Aorta (tissue), 5 donors: ENCODE measurements at regions not wholly inside any gene's neighbourhood (a gene's known extent, or its start where the extent isn't known, plus 50 kb on each side); places are given as distances from the start of the nearest gene placed in this dataset.
"Not testable (repeated sequence)": the region's sequence is repeated elsewhere in the genome, so short reads cannot be mapped to it uniquely, and the experiment has no call there.

Source experiments
- ATAC-seq: fragments of 200-7000 bp; cut with Tn5 transposase; one replicate; pipeline ENCODE4 v1.9.1; 2022; ENCODE audit warnings: moderate library complexity; ENCODE audit not compliant: low FRiP score
- DNase-seq, 2 donors: peaks; one replicate each; pipeline ENCODE4 v3.0.0-alpha.2; 2020
- H3K27ac ChIP-seq, 2 donors: one replicate each; pipeline ENCODE4 v1.5.1; 2013; ENCODE audit warnings: low read length in 2 of 2, mild to moderate bottlenecking in 2 of 2, moderate library complexity in 2 of 2, control low read depth in 1 of 2, inconsistent platforms in 1 of 2, low read depth in 1 of 2
- H3K27me3 ChIP-seq, 2 donors: one replicate each; pipeline ENCODE4 v1.6.1; 2013; ENCODE audit warnings: control low read depth in 1 of 2, low read length in 1 of 2, mild to moderate bottlenecking in 1 of 2, moderate library complexity in 1 of 2; ENCODE audit not compliant: insufficient read depth in 2 of 2, control insufficient read depth in 1 of 2
- H3K36me3 ChIP-seq, 2 donors: one replicate each; pipeline ENCODE4 v1.6.1; 2013; ENCODE audit warnings: control low read depth in 1 of 2, low read length in 1 of 2, mild to moderate bottlenecking in 1 of 2; ENCODE audit not compliant: insufficient read depth in 2 of 2, control insufficient read depth in 1 of 2
- H3K4me1 ChIP-seq, 2 donors: one replicate each; pipeline ENCODE4 v1.6.1; 2013; ENCODE audit warnings: low read length in 2 of 2, control low read depth in 1 of 2, mild to moderate bottlenecking in 1 of 2, moderate library complexity in 1 of 2; ENCODE audit not compliant: insufficient read depth in 2 of 2, control insufficient read depth in 1 of 2
- H3K4me3 ChIP-seq, 2 donors: one replicate each; pipeline ENCODE4 v1.5.1; 2013; ENCODE audit warnings: low read length in 2 of 2, control low read depth in 1 of 2, mild to moderate bottlenecking in 1 of 2
- H3K9me3 ChIP-seq: one replicate; pipeline ENCODE4 v1.6.1; 2013; ENCODE audit warnings: mild to moderate bottlenecking, low read length; ENCODE audit not compliant: control insufficient read depth
- WGBS, 2 donors: extraction: QIAGEN DNeasy Blood & Tissue Kit; methylation state at CpG; one replicate each; pipeline ENCODE4 v1.1.7; 2013; 5-methylcytosine and 5-hydroxymethylcytosine counted together
- intact Hi-C, 2 donors: fragments of 100-400 bp; cut with DNase I; formaldehyde crosslinking; loops; one replicate each; pipeline versions ENCODE4 v1.14.2 to v1.15.0; 2022
- donor health status: healthy with polysubstance abuse.
- donor health status: Bipolar disorder and iron deficiency.
- donor health status: DM: no; HTN: no; CAD: no.
- donor health status: DM: no; HTN: no; CAD: no.
- donor health status: DM: yes; HTN: yes; CAD: no.

DNA sequence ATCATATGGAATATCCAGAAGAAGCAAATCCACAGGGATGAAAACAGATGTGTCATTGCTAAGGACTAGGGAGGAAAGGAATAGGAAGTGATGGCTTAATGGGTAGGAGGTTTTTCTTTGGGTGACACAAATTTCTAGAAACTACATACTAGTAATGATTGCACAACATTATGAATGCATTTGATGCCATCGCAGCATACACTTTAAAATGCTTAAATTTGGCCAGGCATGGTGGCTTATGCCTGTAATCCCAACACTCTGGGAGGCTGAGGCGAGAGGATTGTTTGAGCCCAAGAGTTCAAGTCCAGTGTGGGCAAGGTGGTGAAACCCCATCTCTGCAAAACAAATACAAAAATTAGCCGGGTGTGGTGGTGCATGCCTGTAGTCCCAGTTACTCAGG is 1370.8 kb downstream of the AACS start:
- Histone ChIP-seq H3K27me3 (no peaks in the 10 kb centered on the region), H3K4me3 (no peak overlapping the region), H3K27ac (no peak overlapping the region), H3K4me1 (no peaks in the 10 kb centered on the region), H3K36me3 (no peaks in the 10 kb centered on the region), H3K9me3 (no peaks in the 10 kb centered on the region)
- 92 to 93% methylated on average over 3 of the region's 3 CpGs for WGBS, 2 donors
- no peak for DNase-seq
- no peak for ATAC-seq
- intact Hi-C loops: no loop called here

DNA sequence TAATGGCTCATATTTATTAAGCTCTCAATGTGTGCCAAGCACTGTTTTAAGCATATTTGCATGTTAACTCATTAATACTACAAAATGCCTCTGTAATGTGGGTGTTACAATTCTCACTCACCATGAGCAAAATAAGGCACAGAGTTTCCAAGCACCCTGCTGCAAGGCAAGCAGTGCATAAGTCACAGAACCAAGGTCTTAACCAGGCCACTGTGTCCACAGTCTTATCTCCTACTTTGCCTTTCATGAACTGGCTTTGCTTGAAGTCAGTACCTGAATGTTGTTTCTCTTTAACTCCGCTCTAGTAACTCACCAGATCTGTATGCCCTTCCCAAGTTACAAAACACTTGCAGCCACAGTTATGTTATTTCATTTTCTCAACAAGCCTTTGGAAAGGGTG is 1372.7 kb downstream of the AACS start:
- intact Hi-C loops: no loop called here
- Histone ChIP-seq H3K4me3 (no peak overlapping the region), H3K27me3 (no peaks in the 10 kb centered on the region), H3K4me1 (no peaks in the 10 kb centered on the region), H3K27ac (no peak overlapping the region), H3K9me3 (no peaks in the 10 kb centered on the region), H3K36me3 (no peaks in the 10 kb centered on the region)
- ATAC-seq: no peak
- no peak for DNase-seq
- WGBS, 2 donors: 93 to 95% methylated on average over 1 of the region's 1 CpG

DNA sequence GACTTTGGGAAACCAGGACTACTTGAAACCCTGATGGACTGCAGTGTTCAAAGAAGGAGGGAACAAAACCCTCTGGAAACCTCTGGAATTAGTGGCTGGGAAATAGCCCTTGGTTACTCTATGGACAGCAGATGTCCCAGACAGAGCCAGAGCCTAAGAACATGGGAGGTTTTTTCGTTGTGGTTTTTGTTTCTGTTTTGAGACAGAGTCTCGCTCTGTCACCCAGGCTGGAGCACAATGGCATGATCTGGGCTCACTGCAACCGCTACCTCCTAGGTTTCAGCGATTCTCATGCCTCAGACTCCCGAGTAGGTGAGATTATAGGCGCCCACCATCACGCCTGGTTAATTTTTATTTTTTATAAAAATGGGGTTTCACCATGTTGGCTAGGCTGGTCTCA is 1378.7 kb downstream of the AACS start:
- Histone ChIP-seq H3K4me1 (no peaks in the 10 kb centered on the region), H3K9me3 (peaks cover 3% of the 10 kb centered on the region), H3K27me3 (no peaks in the 10 kb centered on the region), H3K4me3 (no peak overlapping the region), H3K27ac (no peak overlapping the region), H3K36me3 (no peaks in the 10 kb centered on the region)
- intact Hi-C loops: no loop called here
- WGBS, 2 donors: 92 to 97% methylated on average over 7 of the region's 7 CpGs
- ATAC-seq (no peak), DNase-seq (no peak)

DNA sequence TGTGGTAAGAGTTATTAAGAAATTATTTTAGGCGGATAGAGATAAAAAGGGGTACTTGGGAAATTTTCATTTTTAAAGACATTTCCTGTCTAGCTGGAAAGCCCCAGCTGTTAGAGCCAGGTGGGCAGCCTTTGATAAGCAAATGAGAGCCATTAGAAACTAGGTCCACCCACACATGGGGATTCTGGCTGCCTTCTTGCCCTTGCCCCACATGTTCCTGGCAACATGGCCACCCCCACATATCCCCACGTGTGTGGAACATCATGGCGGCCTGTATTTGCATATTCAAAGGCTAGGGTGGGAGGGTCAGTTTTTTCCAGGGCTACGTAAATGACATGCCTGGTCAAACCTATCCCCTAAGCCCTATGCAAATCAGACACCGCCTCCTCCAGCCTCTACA is 1382.1 kb downstream of the AACS start:
- Histone ChIP-seq H3K27ac (no peak overlapping the region), H3K4me3 (no peak overlapping the region), H3K4me1 (no peaks in the 10 kb centered on the region), H3K36me3 (no peaks in the 10 kb centered on the region), H3K27me3 (no peaks in the 10 kb centered on the region), H3K9me3 (peaks cover 3% of the 10 kb centered on the region)
- DNase-seq: no peak
- no peak for ATAC-seq
- intact Hi-C loops: no loop called here
- 84 to 86% methylated on average over 5 of the region's 5 CpGs for WGBS, 2 donors

DNA sequence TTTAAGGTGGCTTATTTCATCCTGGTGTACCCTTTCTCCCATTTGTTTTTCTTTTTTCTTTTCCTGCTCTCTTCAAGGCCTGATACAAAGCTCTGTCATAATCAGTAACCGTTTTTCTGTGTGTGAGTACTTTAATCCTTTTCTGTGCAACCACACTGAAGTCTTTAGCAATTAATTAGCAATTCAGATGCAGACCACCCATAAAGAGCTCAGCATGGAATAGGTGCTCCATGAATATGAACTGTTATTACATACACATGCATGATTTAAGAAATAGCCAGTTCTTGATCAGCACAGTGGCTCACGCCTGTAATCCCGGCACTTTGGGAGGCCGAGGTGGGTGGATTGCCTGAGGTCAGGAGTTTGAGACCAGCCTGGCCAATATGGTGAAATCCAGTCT is 1386.6 kb downstream of the AACS start:
- Histone ChIP-seq H3K4me3 (no peak overlapping the region), H3K27ac (no peak overlapping the region), H3K9me3 (no peaks in the 10 kb centered on the region), H3K27me3 (no peaks in the 10 kb centered on the region), H3K36me3 (no peaks in the 10 kb centered on the region), H3K4me1 (no peaks in the 10 kb centered on the region)
- DNase-seq (no peak), ATAC-seq (no peak)
- intact Hi-C loops: no loop called here
- 50 to 92% methylated on average over 4 of the region's 4 CpGs for WGBS, 2 donors

DNA sequence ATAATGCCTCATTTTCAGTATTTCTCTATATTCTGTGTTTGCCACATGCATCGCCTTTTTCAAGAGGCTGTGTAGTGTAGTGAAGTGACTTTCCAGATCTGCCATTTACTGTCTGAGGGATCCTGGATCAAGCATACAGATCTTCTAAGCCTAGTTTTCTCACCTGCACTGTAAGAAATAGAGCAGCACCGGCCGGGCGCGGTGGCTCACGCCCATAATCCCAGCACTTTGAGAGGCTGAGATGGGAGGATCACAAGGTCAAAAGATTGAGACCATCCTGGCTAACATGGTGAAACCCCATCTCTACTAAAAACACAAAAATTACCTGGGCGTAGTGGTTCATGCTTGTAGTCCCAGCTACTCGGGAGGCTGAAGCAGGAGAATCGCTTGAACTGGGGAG is 1387.5 kb downstream of the AACS start:
- H3K4me3 ChIP-seq, H3K9me3 ChIP-seq, H3K27me3 ChIP-seq, intact Hi-C loops, H3K27ac ChIP-seq, H3K4me1 ChIP-seq, DNase-seq, ATAC-seq, H3K36me3 ChIP-seq: not testable (repeated sequence)
- WGBS, 2 donors: 95 to 96% methylated on average over 9 of the region's 9 CpGs

DNA sequence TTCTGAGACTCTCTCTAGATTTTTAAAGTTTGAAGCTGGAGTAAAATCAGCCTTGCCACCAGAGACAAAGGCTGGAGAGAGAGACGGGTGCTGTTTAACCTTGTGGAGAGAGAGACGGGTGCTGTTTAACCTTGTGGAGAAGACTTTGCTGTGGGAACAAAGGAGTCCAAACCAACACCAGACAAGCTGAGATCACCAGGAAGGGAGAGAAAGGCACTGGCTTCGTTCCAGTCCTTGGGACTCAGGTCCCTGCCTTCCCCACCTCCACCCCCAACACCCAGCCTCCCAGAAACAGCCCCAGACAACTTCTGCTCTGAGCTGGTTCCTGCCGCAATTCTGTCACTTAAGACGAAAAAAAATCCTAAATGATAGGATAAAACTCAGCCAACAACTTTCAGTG is 1389.3 kb downstream of the AACS start:
- Histone ChIP-seq H3K27ac (peak overlapping the region; percentile 4 to 59), H3K27me3 (no peaks in the 10 kb centered on the region), H3K4me3 (no peak overlapping the region), H3K36me3 (no peaks in the 10 kb centered on the region), H3K4me1 (no peaks in the 10 kb centered on the region), H3K9me3 (no peaks in the 10 kb centered on the region)
- 23 to 28% methylated on average over 5 of the region's 5 CpGs for WGBS, 2 donors
- ATAC-seq (no peak), DNase-seq (no peak)
- intact Hi-C loops: no loop called here

DNA sequence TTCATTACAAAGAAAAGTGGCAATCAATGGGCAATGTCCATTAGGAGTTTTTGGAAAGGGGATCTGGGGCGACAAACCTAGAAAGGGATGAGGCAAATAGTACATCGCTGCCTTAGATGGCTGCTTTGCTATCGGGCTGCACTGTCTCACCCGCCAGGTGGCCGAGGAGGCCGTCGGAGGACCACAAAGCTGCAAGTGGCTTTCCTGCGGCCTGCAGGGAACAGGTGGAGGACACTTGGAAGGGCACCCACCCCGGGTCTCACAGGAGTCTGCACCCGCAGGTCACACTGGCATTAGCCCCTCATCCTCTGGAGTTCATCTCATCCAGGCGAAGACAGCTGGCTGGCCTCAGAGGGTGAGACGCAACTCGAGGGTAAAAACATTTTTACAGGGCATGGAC is 1392.5 kb downstream of the AACS start:
- no peak for ATAC-seq
- Histone ChIP-seq H3K4me3 (no peak overlapping the region), H3K27me3 (peaks cover 0 to 2% of the 10 kb centered on the region in 2 donors), H3K36me3 (no peaks in the 10 kb centered on the region), H3K4me1 (no peaks in the 10 kb centered on the region), H3K9me3 (no peaks in the 10 kb centered on the region), H3K27ac (no peak overlapping the region)
- DNase-seq: no peak
- intact Hi-C loops: no loop called here
- WGBS, 2 donors: 91 to 96% methylated on average over 13 of the region's 13 CpGs

DNA sequence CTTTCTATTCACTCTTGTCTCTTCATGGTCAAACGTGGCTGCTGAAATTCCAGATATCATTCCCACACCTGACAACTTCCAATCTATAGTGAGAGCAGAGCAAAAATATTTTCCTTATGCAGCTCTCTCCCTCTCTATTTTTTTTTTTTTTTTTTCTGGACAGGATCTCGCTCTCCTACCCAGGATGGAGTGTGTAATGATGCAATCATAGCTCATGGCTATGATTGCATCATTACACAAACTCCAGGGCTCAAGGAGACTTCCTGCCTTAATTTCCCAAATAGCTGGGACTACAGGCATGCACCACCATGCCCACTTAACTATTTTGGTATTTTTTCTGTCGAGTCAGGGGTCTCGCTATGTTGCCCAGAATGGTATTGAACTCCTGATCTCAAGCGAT is 1398.9 kb downstream of the AACS start:
- no peak for DNase-seq
- WGBS, 2 donors: 88 to 90% methylated on average over 5 of the region's 5 CpGs

More for the DNA sequence above, 1398.9 kb downstream of the AACS start:
- Histone ChIP-seq H3K9me3 (no peaks in the 10 kb centered on the region), H3K36me3 (no peaks in the 10 kb centered on the region), H3K4me3 (no peak overlapping the region), H3K27me3 (peaks cover 0 to 2% of the 10 kb centered on the region in 2 donors), H3K4me1 (no peaks in the 10 kb centered on the region), H3K27ac (no peak overlapping the region)
- intact Hi-C loops: no loop called here
- no peak for ATAC-seq
